MM.1S (cell line): ENCODE measurements at regions not wholly inside any gene's neighbourhood (a gene's known extent, or its start where the extent isn't known, plus 50 kb on each side); places are given as distances from the start of the nearest gene placed in this dataset.

Experiments
- DNase-seq: peaks from one replicate; pipeline ENCODE4 v3.0.0-alpha.2; 2015
- H2AFZ ChIP-seq: fragments of 300-600 bp; sonication (generic); 2 replicates; pipeline ENCODE4 v1.6.0; 2016; ENCODE audit warnings: antibody characterized with exemption, low read length
- H3F3A ChIP-seq: fragments of 300-600 bp; sonication (generic); 2 replicates; pipeline ENCODE4 v1.6.1; 2016; ENCODE audit warnings: mild to moderate bottlenecking, antibody characterized with exemption, low read length, moderate library complexity, mixed read lengths; ENCODE audit not compliant: insufficient read depth
- H3K27ac ChIP-seq: fragments of 300-600 bp; sonication (generic); 2 replicates; pipeline ENCODE4 v1.5.1; 2016; ENCODE audit warnings: mild to moderate bottlenecking, low read length
- H3K27me3 ChIP-seq: fragments of 300-600 bp; sonication (generic); replicated peaks from 2 replicates; pipeline ENCODE4 v1.6.0; 2016; ENCODE audit warnings: low read length; ENCODE audit not compliant: insufficient read depth
- H3K36me3 ChIP-seq: fragments of 300-600 bp; sonication (generic); replicated peaks from 2 replicates; pipeline ENCODE4 v1.6.1; 2016; ENCODE audit warnings: mild to moderate bottlenecking, low read length, mixed read lengths; ENCODE audit not compliant: insufficient read depth
- H3K4me1 ChIP-seq: fragments of 300-600 bp; sonication (generic); 2 replicates; pipeline ENCODE4 v1.6.1; 2016; ENCODE audit warnings: low read length, mixed read lengths
- H3K4me2 ChIP-seq: fragments of 300-600 bp; sonication (generic); 2 replicates; pipeline ENCODE4 v1.6.0; 2016; ENCODE audit warnings: low read depth, low read length
- H3K4me3 ChIP-seq: fragments of 300-600 bp; sonication (generic); 2 replicates; pipeline ENCODE4 v1.5.1; 2016; ENCODE audit warnings: low read length, mixed read lengths
- H3K79me2 ChIP-seq: fragments of 300-600 bp; sonication (generic); 2 replicates; pipeline ENCODE4 v1.6.1; 2016; ENCODE audit warnings: mixed run types, low read length, mixed read lengths
- H3K9ac ChIP-seq: fragments of 300-600 bp; sonication (generic); 2 replicates; pipeline ENCODE4 v1.6.1; 2016; ENCODE audit warnings: low read length, mixed read lengths
- H3K9me2 ChIP-seq: fragments of 300-600 bp; sonication (generic); replicated peaks from 2 replicates; pipeline ENCODE4 v1.6.1; 2016; ENCODE audit warnings: mild to moderate bottlenecking, low read length, mixed read lengths; ENCODE audit not compliant: insufficient read depth
- H3K9me3 ChIP-seq: fragments of 300-600 bp; sonication (generic); replicated peaks from 2 replicates; pipeline ENCODE4 v1.6.1; 2016; ENCODE audit warnings: mild to moderate bottlenecking, low read length, mixed read lengths; ENCODE audit not compliant: insufficient read depth
- H4K20me1 ChIP-seq: fragments of 300-600 bp; sonication (generic); 2 replicates; pipeline ENCODE4 v1.6.1; 2016; ENCODE audit warnings: mild to moderate bottlenecking, low read length, moderate library complexity, mixed read lengths; ENCODE audit not compliant: insufficient read depth
- CTCF ChIP-seq: fragments of 300-600 bp; sonication (generic); IDR thresholded peaks from 2 replicates; pipeline ENCODE4 v1.5.1; 2016; ENCODE audit warnings: antibody characterized with exemption, low read length, mixed read lengths
- EZH2 ChIP-seq: fragments of 300-600 bp; sonication (generic); optimal IDR thresholded peaks from 2 replicates; pipeline ENCODE3; 2017; ENCODE audit warnings: low read depth, mild to moderate bottlenecking, antibody characterized with exemption, low read length, mixed read lengths
- EZH2phosphoT487 ChIP-seq: fragments of 300-600 bp; sonication (generic); IDR thresholded peaks from 2 replicates; pipeline ENCODE4 v1.6.1; 2018; ENCODE audit warnings: antibody characterized with exemption, low read length

GRCh38 chr2:221309892-221310583, 262.1 kb downstream of the EPHA4 start:
- Histone ChIP-seq H3K36me3 (no peaks in the 10 kb centered on the region), H3K9ac (no peak overlapping the region), H3K27me3 (no peaks in the 10 kb centered on the region), H3K79me2 (no peaks in the 10 kb centered on the region), H3K27ac (no peak overlapping the region), H3K4me2 (no peak overlapping the region), H3K4me3 (no peak overlapping the region), H2AFZ (no peak overlapping the region), H3K4me1 (no peaks in the 10 kb centered on the region), H3F3A (no peaks in the 10 kb centered on the region), H3K9me3 (no peaks in the 10 kb centered on the region), H4K20me1 (no peaks in the 10 kb centered on the region), H3K9me2 (no peaks in the 10 kb centered on the region)
- DNase-seq = no peak
- TF ChIP-seq EZH2phosphoT487 (no peak), CTCF (no peak), EZH2 (no peak)

- Histone ChIP-seq H3K4me2 (no peak overlapping the region), H3K36me3 (no peaks in the 10 kb centered on the region), H3K9me3 (no peaks in the 10 kb centered on the region), H3K79me2 (no peaks in the 10 kb centered on the region), H3K27me3 (no peaks in the 10 kb centered on the region), H3K4me1 (no peaks in the 10 kb centered on the region), H2AFZ (no peak overlapping the region), H3K4me3 (no peak overlapping the region), H3F3A (no peaks in the 10 kb centered on the region), H3K9ac (no peak overlapping the region), H3K27ac (no peak overlapping the region), H3K9me2 (no peaks in the 10 kb centered on the region), H4K20me1 (no peaks in the 10 kb centered on the region)
- no peak for DNase-seq
- no peak for TF ChIP-seq EZH2phosphoT487
- no peak for TF ChIP-seq CTCF
- TF ChIP-seq EZH2 = no peak
These were observed 261.4 kb downstream of the EPHA4 start for GRCh38 chr2:221310730-221311129.

- Histone ChIP-seq H3K36me3 (no peaks in the 10 kb centered on the region), H3K4me2 (no peak overlapping the region), H3K9me2 (no peaks in the 10 kb centered on the region), H3K9me3 (no peaks in the 10 kb centered on the region), H2AFZ (no peak overlapping the region), H3K4me1 (no peaks in the 10 kb centered on the region), H3K4me3 (no peak overlapping the region), H3K9ac (no peak overlapping the region), H3F3A (no peaks in the 10 kb centered on the region), H3K27ac (no peak overlapping the region), H4K20me1 (no peaks in the 10 kb centered on the region), H3K79me2 (no peaks in the 10 kb centered on the region), H3K27me3 (no peaks in the 10 kb centered on the region)
- no peak for DNase-seq
- no peak for TF ChIP-seq EZH2
These were observed 259.5 kb downstream of the EPHA4 start for GRCh38 chr2:221312634-221313033.

GRCh38 chr2:221314786-221315185, 257.3 kb downstream of the EPHA4 start:
- no peaks in the 10 kb centered on the region for H3F3A ChIP-seq
- no peaks in the 10 kb centered on the region for H3K4me1 ChIP-seq
- H3K9me2 ChIP-seq = no peaks in the 10 kb centered on the region
- no peaks in the 10 kb centered on the region for H3K79me2 ChIP-seq
- no peaks in the 10 kb centered on the region for H3K27me3 ChIP-seq
- H3K27ac ChIP-seq = no peak overlapping the region
- no peak for TF ChIP-seq CTCF
- no peak for TF ChIP-seq EZH2
- no peak for TF ChIP-seq EZH2phosphoT487
- no peaks in the 10 kb centered on the region for H3K36me3 ChIP-seq
- H4K20me1 ChIP-seq = no peaks in the 10 kb centered on the region
- H3K9ac ChIP-seq = no peak overlapping the region
- H2AFZ ChIP-seq = no peak overlapping the region
- H3K4me3 ChIP-seq = no peak overlapping the region
- no peak for DNase-seq
- H3K4me2 ChIP-seq = no peak overlapping the region
- no peaks in the 10 kb centered on the region for H3K9me3 ChIP-seq
